Stimulated activated CD4-positive, alpha-beta T cell treated with anti-CD3 and anti-CD28 coated beads, Interleukin-4, amount 100 ng/mL, for 48 hours (primary cell): ENCODE measurements at regions not wholly inside any gene's neighbourhood (a gene's known extent, or its start where the extent isn't known, plus 50 kb on each side); places are given as distances from the start of the nearest gene placed in this dataset.

Experiments
- DNase-seq, 2 donors: peaks; one replicate each; pipeline ENCODE4 v3.0.0-alpha.2; 2020; ENCODE audit warnings: low read depth in 2 of 2

DNA sequence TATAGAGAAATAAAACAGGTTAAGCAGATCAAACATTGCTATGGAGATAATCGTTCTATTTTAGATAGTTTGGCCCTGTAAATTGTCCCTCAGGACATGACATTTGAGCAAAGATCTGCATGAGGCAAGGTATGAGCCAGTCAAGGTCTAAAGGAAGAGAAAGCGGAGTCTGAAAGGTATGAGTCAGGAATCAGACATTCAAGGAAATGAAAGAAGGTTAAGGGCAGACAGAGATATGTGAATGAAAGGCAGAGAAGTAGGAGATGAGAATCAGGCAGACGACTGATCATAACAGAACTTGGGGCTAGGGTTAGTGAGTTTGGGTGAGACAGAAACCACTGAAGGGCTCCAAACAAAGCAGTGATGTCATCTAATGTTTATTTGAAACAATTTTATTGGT, 775.8 kb downstream of the MAFB start:
- DNase-seq: no peak

GRCh38 chr20:39911497-39911896, 777.5 kb downstream of the MAFB start:
- no peak for DNase-seq

GRCh38 chr20:39910536-39910935, 778.5 kb downstream of the MAFB start:
- no peak for DNase-seq

GRCh38 chr20:39909447-39909846, 779.6 kb downstream of the MAFB start:
- DNase-seq: no peak

DNA sequence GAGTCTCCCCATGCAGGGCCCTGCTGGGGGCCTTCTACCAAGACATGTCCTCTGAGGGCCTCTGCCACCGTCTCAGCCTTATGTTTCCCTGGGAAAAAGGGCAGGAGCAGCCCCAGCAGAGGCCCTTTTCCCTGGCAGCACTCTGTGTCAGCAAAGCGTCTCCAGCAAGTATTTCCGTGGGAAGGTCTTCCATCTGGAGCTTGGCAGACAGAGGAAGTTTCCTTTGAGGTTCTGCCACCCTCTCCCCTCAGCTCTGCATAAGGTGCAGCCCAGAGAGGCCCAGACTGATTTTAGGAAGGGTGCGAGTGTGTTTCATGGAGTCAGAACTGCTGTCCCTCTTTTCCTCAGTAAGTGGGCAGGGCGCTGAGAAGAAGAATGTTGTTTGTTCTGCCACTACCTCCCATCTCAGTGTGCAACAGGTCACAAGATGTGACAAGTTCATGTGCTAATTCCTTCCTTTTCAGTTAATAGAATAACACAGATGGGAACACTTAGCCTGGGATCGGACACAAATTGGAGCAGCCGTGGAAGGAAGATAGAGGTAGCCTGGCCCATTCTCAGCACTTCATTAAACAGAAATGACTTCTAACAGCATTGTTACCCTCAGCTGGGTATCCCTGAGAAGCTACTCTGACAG, 784.4 kb downstream of the MAFB start:
- DNase-seq: no peak

GRCh38 chr20:39903806-39904465, 785.1 kb downstream of the MAFB start:
- no peak for DNase-seq

DNA sequence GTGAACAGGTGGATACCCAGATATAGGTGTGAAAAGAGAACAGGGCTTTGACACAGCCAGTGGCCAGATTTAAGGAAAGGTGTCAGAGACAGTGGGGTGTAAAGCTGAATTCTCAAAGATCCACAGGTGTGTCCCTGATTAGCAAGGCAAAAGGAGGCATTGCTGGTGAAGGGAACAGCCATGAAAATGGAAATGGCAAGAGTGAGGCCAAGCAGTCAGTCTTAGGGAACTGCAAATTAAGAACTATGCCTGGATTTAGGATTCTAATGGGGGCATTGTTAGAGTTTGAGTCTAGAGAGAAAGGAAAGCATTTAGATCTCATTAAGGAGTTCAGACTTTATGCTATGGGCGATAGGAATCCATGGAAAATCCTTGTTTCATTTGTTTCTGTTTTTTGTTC, 789.2 kb downstream of the MAFB start:
- DNase-seq: no peak

DNA sequence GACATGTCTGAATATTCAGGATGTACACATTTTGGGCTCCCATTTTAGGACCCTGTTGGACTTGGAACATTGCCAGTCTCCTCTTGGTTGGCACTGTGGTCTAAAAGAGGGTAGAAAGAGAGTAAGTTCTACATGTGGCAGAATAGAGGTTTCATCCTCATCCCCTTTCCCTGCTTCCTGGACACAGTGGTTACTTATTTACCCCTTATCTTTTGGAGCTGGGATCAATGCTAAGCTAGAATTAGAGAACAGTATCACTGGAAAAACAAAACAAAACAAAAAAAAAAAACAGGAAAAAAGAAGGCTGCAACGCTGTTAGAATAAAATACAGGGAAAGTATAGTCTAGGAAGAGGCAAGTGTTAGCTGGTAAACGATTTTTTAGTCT, 790.6 kb downstream of the MAFB start:
- DNase-seq: no peak

GRCh38 chr20:39897781-39898466, 791.1 kb downstream of the MAFB start:
- DNase-seq: no peak

- DNase-seq: no peak
These were observed 792.0 kb downstream of the MAFB start for GRCh38 chr20:39897058-39897457.

- no peak for DNase-seq
These were observed 795.0 kb downstream of the MAFB start for GRCh38 chr20:39894067-39894466.

- no peak for DNase-seq
These were observed 795.9 kb downstream of the MAFB start for GRCh38 chr20:39893003-39893685.

- no peak for DNase-seq
These were observed 798.3 kb downstream of the MAFB start for GRCh38 chr20:39890697-39891096.

DNA sequence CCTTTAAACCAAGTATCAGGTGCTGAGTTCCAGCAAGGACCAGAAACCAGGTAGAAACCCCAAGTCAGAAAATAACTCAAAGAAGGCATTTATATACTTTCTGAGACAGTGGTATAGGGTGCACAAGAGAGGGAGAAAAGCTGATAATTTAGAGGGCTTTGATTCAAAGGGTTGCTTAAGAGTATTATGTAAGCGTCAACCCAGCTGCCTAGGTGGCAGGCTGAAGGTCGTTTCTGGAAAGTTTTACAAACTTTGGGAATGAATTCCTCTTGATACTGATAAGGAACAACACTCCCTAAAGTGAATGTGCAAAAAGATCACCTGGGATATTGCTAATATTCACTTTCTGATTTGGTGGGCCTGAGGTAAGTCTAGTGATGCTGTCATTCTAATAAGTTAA, 800.7 kb downstream of the MAFB start:
- no peak for DNase-seq

DNA sequence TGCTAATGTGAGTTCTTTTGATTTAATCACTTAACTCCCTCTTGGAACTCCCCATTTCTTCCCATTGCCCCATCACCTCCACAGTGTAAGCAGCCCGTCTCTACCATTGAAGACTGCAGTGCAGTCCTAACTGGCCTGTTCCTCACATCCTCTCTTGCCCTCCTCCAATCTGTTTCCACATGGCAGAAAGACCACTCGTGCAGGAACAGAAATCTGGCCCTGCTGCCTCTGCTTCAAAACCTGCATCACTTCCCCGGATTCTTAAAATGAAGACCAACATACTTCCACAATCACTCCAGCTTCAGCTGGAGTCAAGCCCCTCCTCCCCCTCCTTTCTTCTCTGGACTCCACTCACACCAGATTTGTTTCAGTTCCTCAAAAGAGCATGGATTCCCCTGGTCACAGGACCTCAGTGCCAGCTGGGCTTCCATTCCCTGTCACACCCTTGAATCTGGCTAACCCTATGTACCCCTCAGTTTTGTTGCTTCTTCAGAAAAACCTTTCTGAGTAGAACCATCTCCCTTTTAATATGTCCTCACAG, 802.3 kb downstream of the MAFB start:
- no peak for DNase-seq

DNA sequence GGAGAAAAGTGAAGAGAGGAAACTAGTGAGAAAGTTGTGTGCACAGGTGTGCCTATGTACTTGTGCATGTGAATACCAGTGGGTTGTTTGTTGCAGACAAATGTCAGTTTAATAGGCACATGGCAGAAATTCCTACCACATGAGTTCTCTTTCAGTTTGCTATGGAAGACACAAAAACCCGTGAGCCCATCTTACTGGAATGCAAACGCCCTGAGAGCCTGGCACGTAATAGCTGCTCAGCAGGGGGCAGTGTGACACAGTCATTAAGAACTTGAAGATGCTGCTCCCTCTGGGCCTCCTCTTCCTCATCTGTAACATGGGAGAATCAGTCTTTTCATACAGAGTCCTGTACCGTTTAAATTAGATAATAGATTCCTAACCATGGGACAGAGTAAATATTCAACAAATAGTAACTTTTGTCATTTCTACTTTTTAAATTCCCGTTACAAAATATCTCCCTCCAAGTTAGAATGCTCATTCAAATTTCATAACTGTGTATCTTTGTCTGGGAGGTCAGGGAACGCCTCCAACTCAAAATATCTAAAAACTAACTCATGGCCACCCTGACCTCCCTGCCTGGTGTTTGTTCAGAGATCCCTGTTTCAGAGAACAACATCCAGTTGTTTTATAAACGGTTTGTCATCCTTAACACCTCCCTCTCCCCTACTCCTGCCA, 802.9 kb downstream of the MAFB start:
- DNase-seq: peak in 1 of 2 donors; percentile 4

DNA sequence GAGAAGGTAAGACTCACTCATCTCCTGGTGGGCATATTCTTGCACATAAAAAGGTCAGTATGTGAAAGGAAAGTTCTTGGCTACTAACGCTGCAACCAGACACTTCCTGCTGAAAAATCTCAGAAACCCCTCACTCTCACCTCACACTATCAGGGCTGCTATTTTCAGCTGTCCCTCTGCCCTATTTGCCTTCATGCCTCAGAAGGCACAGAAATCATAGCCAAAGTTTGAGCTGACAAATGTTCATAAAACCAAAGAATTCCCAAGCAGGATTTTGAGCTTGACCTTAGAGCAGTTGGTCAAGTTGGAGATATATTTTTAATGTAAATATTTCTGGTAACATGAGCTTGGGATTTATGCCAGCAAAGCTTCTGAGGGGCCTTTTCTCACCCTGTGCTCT, 806.2 kb downstream of the MAFB start:
- no peak for DNase-seq

DNA sequence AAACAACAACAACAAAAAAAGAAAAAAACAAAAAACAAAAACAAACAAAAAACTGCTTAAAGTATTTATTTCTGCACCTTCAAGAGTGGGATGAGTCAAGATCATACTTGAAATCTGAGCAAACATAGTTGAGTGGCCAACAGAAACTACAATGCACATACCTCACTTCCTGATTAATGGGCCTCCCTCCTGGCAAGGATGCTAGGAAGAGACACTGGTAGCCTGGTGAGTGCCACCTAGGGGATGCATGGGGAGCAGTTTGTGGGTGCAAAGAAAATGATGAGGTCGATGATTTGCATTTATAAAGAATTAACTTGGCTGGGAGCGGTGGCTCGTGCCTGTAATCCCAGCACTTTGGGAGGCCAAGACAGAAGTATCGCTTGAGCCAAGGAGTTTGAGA, 808.1 kb downstream of the MAFB start:
- no peak for DNase-seq

DNA sequence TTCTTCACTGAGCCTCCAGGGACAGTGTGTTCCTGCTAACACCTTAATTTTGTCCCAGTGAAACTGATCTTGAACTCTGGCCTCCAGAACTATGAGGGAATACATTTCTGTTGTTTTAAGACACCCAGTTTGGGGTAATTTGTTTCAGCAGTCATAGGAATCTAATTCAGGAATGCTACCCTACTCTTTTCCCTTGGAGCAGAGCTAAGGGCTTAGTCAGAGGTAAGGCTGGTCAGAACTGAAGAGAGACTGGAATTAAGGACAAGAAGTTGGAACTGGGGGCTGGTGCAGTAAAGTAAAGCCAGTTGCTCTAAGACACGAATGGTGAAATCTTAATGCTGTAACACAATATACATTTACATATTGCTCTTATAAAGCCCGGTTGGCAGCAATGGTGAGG, 809.7 kb downstream of the MAFB start:
- no peak for DNase-seq

DNA sequence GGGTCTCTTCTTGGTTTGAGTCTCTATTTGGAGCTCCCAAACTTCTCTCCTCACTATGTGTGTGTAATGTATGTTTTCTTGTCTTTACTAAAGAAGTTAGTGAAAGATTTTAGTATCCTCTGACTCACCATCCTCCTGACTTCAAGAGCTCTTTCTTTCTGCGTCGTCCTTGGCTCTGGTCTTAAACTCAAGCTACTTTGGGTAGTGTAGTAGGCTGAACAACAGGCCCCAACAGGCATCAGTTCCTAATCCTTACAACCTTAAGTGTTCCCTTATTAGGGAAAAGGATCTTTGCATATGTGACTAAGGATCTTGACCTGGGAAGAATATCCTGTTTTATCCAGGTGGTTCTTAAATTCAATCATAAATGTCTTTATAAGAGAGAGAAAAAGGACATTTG, 810.2 kb downstream of the MAFB start:
- DNase-seq: no peak

DNA sequence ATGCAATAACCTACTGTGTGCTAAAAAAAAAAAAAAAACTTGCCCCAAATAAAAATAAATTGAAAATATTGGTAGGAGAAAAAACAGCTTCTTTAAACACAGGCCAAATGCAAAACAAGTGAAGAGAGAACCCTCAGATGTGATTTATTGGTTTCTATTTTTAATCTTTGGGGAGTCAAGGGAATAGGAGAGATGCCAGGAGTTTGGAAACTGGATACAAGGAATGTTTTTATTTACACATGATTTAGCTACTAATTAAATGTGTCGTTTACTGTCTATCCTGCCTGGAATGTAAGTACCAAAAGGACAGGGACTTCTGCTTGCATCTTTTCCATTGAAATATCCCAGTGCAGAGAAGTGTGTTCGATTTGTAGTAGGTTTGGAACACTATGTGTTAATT, 810.7 kb downstream of the MAFB start:
- no peak for DNase-seq

GRCh38 chr20:39877788-39878187, 811.2 kb downstream of the MAFB start:
- no peak for DNase-seq
